SK-N-MC (cell line): ENCODE measurements at regions not wholly inside any gene's neighbourhood (a gene's known extent, or its start where the extent isn't known, plus 50 kb on each side); places are given as distances from the start of the nearest gene placed in this dataset.

ENCODE experiments used
- EZH2 ChIP-seq: fragments of 200-600 bp; sonication (generic); IDR thresholded peaks from one replicate; pipeline ENCODE4 v1.6.1; 2017; ENCODE audit warnings: antibody characterized with exemption
- FOXP2 ChIP-seq: optimal IDR thresholded peaks from 2 replicates; pipeline ENCODE3; 2011; ENCODE audit warnings: mild to moderate bottlenecking, moderate library complexity; ENCODE audit not compliant: insufficient read depth; ENCODE audit errors: extremely low read length, control extremely low read depth
- POLR2AphosphoS5 ChIP-seq: IDR thresholded peaks from 2 replicates; pipeline ENCODE4 v1.6.1; 2012; ENCODE audit warnings: mild to moderate bottlenecking, low read depth, low read length, borderline replicate concordance

DNA sequence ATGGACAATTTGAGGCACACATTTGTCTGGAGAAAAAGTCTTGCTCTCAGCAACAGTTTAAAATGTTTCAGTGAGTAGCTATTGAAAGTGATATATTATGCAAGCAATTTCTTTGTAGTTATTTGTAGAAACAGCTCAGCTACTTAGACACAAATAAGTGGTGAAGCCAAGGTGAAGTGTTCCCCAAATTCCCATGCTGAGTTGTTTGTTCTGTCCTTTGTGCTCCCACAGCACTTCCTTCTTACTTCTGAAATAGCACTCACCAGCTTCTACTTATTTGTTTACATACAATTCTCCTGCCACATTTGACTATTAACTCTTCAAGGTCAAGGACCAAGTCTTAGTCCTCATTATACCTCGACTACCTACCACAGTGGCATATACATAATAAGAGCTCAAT lies 638.6 kb upstream of the LRRC4C start:
- TF ChIP-seq POLR2AphosphoS5 (no peak), EZH2 (no peak), FOXP2 (no peak)
